Fibroblast of mammary gland (primary cell): ENCODE measurements at regions not wholly inside any gene's neighbourhood (a gene's known extent, or its start where the extent isn't known, plus 50 kb on each side); places are given as distances from the start of the nearest gene placed in this dataset.

ENCODE experiments used
- DNase-seq: peaks from one replicate; pipeline ENCODE4 v3.0.0-alpha.2; 2010; ENCODE audit warnings: low read depth
- H3K4me3 ChIP-seq: 2 replicates; pipeline ENCODE4 v1.5.1; 2011; ENCODE audit warnings: low read depth, mild to moderate bottlenecking, low read length, moderate library complexity; ENCODE audit not compliant: control insufficient read depth
- CTCF ChIP-seq: conservative IDR thresholded peaks from 2 replicates; pipeline ENCODE4 v1.5.1; 2011; ENCODE audit warnings: low read depth, low read length, inconsistent platforms; ENCODE audit not compliant: control insufficient read depth, insufficient read depth

- TF ChIP-seq CTCF = no peak
- DNase-seq = no peak
- H3K4me3 ChIP-seq = no peak overlapping the region
These were observed 108.9 kb upstream of the SYNDIG1 start for GRCh38 chr20:24360531-24360930.

GRCh38 chr20:24359321-24360027, 110.0 kb upstream of the SYNDIG1 start:
- TF ChIP-seq CTCF = no peak
- H3K4me3 ChIP-seq = no peak overlapping the region

GRCh38 chr20:24357931-24358330, 111.5 kb upstream of the SYNDIG1 start:
- no peak for DNase-seq
- no peak for TF ChIP-seq CTCF
- no peak overlapping the region for H3K4me3 ChIP-seq

More at GRCh38 chr20:24359321-24360027, 110.0 kb upstream of the SYNDIG1 start:
- no peak for DNase-seq

- DNase-seq = no peak
- H3K4me3 ChIP-seq = no peak overlapping the region
- no peak for TF ChIP-seq CTCF
These were observed 112.3 kb upstream of the SYNDIG1 start for GRCh38 chr20:24357177-24357576.

DNA sequence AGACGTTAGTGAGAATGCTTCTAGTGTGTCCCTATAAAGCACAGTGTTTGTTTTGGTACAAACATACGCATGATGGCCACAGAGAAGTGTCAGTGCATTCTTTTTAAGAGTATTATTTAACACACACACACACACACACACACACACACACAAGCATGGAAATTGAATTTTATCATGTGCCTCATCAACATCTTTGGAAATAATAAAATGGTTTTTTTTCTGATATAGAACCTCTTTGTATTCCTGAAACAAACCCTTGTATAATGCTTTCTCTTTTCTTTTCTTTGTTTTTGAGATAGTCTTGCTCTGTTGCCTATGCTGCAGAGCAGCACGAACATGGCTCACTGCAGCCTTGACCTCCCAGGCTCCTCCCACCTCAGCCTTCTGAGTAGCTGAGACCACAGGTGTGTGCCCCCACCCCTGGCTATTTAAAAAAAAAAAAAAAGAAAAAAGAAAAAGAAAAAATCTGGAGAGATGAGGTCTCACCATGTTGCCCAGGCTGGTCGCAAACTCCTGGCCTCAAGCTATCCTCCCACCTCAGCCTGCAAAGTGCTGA, 116.2 kb upstream of the SYNDIG1 start:
- DNase-seq = no peak
- no peak for TF ChIP-seq CTCF
- H3K4me3 ChIP-seq = no peak overlapping the region

GRCh38 chr20:24350923-24351368, 118.5 kb upstream of the SYNDIG1 start:
- no peak for TF ChIP-seq CTCF
- H3K4me3 ChIP-seq = no peak overlapping the region
- DNase-seq = peak; percentile 57
